Hepatocyte (in vitro differentiated cells): ENCODE measurements at regions not wholly inside any gene's neighbourhood (a gene's known extent, or its start where the extent isn't known, plus 50 kb on each side); places are given as distances from the start of the nearest gene placed in this dataset.

Experiments
- DNase-seq: peaks from one replicate; pipeline ENCODE4 v3.0.0-alpha.2; 2016; ENCODE audit warnings: low spot score
- H2AFZ ChIP-seq: fragments of 200-600 bp; sonication (generic); 2 replicates; pipeline ENCODE4 v1.6.0; 2016; ENCODE audit warnings: antibody characterized with exemption, mild to moderate bottlenecking
- H3K27ac ChIP-seq: fragments of 200-600 bp; sonication (generic); 2 replicates; pipeline ENCODE4 v1.5.1; 2016; ENCODE audit warnings: mild to moderate bottlenecking
- H3K27me3 ChIP-seq: fragments of 200-600 bp; sonication (generic); 2 replicates; pipeline ENCODE4 v1.6.1; 2016
- H3K36me3 ChIP-seq: fragments of 200-600 bp; sonication (generic); replicated peaks from 2 replicates; pipeline ENCODE4 v1.5.1; 2016; ENCODE audit warnings: low read depth; ENCODE audit not compliant: insufficient read depth
- H3K4me1 ChIP-seq: fragments of 200-600 bp; sonication (generic); 2 replicates; pipeline ENCODE4 v1.5.1; 2016; ENCODE audit warnings: mild to moderate bottlenecking, moderate library complexity; ENCODE audit not compliant: insufficient read depth
- H3K4me2 ChIP-seq: fragments of 200-600 bp; sonication (generic); 2 replicates; pipeline ENCODE4 v1.6.0; 2016
- H3K4me3 ChIP-seq: fragments of 200-600 bp; sonication (generic); 2 replicates; pipeline ENCODE4 v1.5.1; 2016; ENCODE audit warnings: mild to moderate bottlenecking
- H3K79me2 ChIP-seq: fragments of 200-600 bp; sonication (generic); 2 replicates; pipeline ENCODE4 v1.6.0; 2017; ENCODE audit warnings: mild to moderate bottlenecking
- H3K9me2 ChIP-seq: fragments of 200-600 bp; sonication (generic); replicated peaks from 2 replicates; pipeline ENCODE4 v1.6.0; 2017; ENCODE audit warnings: mild to moderate bottlenecking; ENCODE audit not compliant: insufficient read depth
- H3K9me3 ChIP-seq: fragments of 200-600 bp; sonication (generic); 2 replicates; pipeline ENCODE4 v1.5.1; 2016; ENCODE audit warnings: low read depth, mild to moderate bottlenecking
- H4K20me1 ChIP-seq: fragments of 200-600 bp; sonication (generic); 2 replicates; pipeline ENCODE4 v1.6.0; 2016; ENCODE audit warnings: mild to moderate bottlenecking; ENCODE audit not compliant: insufficient read depth, poor library complexity, severe bottlenecking
- CTCF ChIP-seq: fragments of 200-600 bp; sonication (generic); IDR thresholded peaks from 2 replicates; pipeline ENCODE4 v1.5.1; 2016; ENCODE audit warnings: antibody characterized with exemption, mild to moderate bottlenecking; ENCODE audit not compliant: poor library complexity
- EZH2 ChIP-seq: fragments of 200-600 bp; sonication (generic); IDR thresholded peaks from 2 replicates; pipeline ENCODE4 v1.6.1; 2016; ENCODE audit warnings: antibody characterized with exemption, mild to moderate bottlenecking, borderline replicate concordance
- EZH2phosphoT487 ChIP-seq: fragments of 200-600 bp; sonication (generic); IDR thresholded peaks from one replicate; pipeline ENCODE4 v1.6.1; 2018; ENCODE audit warnings: antibody characterized with exemption, mild to moderate bottlenecking, low read depth, moderate library complexity; ENCODE audit not compliant: unreplicated experiment, severe bottlenecking
- WGBS: methylation state at CpG from one replicate; pipeline ENCODE4 v1.1.6; 2016; ENCODE audit warnings: low lambda C conversion rate; ENCODE audit errors: missing lambda C conversion rate; 5-methylcytosine and 5-hydroxymethylcytosine counted together

DNA sequence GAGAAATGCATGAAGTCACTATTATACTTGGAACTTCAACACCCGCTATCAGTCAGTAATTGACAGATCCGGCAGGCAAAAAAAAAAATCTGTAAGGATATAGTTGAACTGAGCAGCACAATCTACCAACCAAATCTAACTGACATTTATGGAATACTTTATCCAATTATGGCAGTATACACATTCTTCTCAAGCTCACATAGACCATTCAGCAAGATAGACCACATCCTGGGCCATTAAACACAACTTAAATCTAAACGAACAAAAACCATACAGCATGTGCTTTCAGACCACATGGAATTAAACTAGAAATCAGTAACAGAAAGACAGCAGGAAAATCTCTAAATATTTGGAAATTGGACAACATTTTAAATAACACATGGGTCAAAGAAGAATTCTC is 112.7 kb downstream of the MPP7 start:
- no peaks in the 10 kb centered on the region for H3K9me2 ChIP-seq
- no peak for TF ChIP-seq EZH2phosphoT487
- TF ChIP-seq CTCF, result no peak
- TF ChIP-seq EZH2, result no peak
- H3K36me3 ChIP-seq, result no peaks in the 10 kb centered on the region
- H3K4me1 ChIP-seq, result no peaks in the 10 kb centered on the region
- H3K79me2 ChIP-seq, result no peaks in the 10 kb centered on the region
- H2AFZ ChIP-seq, result no peak overlapping the region
- no peaks in the 10 kb centered on the region for H3K9me3 ChIP-seq
- H3K4me3 ChIP-seq, result no peak overlapping the region
- DNase-seq, result no peak
- no peak overlapping the region for H3K4me2 ChIP-seq
- WGBS, result 76% methylated on average over 3 of the region's 3 CpGs
- H3K27ac ChIP-seq, result no peak overlapping the region
- H4K20me1 ChIP-seq, result no peaks in the 10 kb centered on the region
- H3K27me3 ChIP-seq, result no peaks in the 10 kb centered on the region

DNA sequence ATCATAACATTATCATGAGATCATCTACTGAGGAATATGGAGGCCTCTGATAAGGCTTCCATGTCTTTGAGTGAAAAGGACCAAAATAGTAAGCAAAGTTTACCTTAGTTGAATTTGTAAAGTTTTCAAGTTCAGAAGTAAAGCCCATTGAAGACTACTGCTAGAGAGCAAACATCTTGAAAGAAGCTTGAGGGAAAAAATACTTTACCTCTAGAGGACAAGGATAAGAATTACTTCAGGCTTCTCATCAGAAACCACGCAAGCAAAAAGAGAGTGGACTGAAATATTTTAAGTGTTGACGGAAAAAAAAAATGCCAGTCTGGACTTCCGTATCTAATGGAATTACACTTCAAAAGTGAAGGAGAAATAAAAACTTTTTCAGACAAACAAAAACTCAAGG is 114.3 kb downstream of the MPP7 start:
- WGBS, result 91% methylated on average over 3 of the region's 3 CpGs
- Histone ChIP-seq H3K9me2 (no peaks in the 10 kb centered on the region), H3K27me3 (no peaks in the 10 kb centered on the region), H3K4me3 (no peak overlapping the region), H3K9me3 (no peaks in the 10 kb centered on the region), H3K4me1 (no peaks in the 10 kb centered on the region), H2AFZ (no peak overlapping the region), H3K36me3 (no peaks in the 10 kb centered on the region), H3K27ac (no peak overlapping the region), H4K20me1 (no peaks in the 10 kb centered on the region), H3K79me2 (no peaks in the 10 kb centered on the region), H3K4me2 (no peak overlapping the region)
- no peak for DNase-seq
- no peak for TF ChIP-seq EZH2phosphoT487
- TF ChIP-seq EZH2, result no peak
- TF ChIP-seq CTCF, result no peak

DNA sequence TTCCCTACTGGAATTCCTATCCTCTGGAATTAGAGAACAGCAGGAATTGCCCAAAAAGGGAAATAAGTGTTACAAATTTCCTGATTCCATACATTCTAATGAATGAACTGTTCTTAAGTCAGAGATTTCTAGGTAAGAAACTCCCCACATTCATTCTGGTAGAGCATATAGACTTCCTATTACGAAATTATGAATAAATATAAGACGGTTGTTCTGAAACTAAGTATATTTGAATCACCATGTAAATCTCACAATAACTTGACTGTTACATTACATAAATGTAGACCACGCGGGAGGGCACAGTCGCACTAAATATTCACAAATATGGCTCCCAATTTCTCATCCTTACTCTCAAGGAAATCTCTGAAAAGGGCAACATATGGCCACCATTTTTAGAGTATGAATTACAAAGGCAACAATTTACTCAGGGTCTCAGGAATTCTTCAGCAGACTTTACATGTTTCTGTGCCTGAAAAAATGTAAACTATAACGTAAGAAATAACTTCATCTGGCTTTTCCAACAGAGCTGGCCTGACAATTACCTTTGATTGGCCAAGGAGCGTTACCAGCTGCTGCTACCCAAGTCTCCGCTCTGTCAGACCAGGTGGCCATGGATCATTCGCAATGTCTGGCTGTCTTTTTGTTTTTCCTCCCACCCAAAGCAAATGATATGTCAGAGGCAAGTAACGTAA is 115.8 kb downstream of the MPP7 start:
- no peak overlapping the region for H2AFZ ChIP-seq
- H3K9me3 ChIP-seq, result no peaks in the 10 kb centered on the region
- WGBS, result 93% methylated on average over 10 of the region's 10 CpGs
- TF ChIP-seq CTCF (no peak), EZH2 (no peak), EZH2phosphoT487 (no peak)
- no peak overlapping the region for H3K4me3 ChIP-seq
- no peaks in the 10 kb centered on the region for H3K79me2 ChIP-seq
- H3K4me2 ChIP-seq, result no peak overlapping the region
- no peaks in the 10 kb centered on the region for H3K36me3 ChIP-seq
- H4K20me1 ChIP-seq, result no peaks in the 10 kb centered on the region
- no peak overlapping the region for H3K27ac ChIP-seq
- no peaks in the 10 kb centered on the region for H3K9me2 ChIP-seq
- no peaks in the 10 kb centered on the region for H3K27me3 ChIP-seq
- H3K4me1 ChIP-seq, result no peaks in the 10 kb centered on the region
- DNase-seq, result no peak
